HT1080 (cell line): ENCODE measurements at regions not wholly inside any gene's neighbourhood (a gene's known extent, or its start where the extent isn't known, plus 50 kb on each side); places are given as distances from the start of the nearest gene placed in this dataset.
"Not testable (repeated sequence)": the region's sequence is repeated elsewhere in the genome, so short reads cannot be mapped to it uniquely, and the experiment has no call there.

Source experiments
- DNase-seq: peaks from one replicate; pipeline ENCODE4 v3.0.0-alpha.2; 2015; ENCODE audit warnings: low read depth

DNA sequence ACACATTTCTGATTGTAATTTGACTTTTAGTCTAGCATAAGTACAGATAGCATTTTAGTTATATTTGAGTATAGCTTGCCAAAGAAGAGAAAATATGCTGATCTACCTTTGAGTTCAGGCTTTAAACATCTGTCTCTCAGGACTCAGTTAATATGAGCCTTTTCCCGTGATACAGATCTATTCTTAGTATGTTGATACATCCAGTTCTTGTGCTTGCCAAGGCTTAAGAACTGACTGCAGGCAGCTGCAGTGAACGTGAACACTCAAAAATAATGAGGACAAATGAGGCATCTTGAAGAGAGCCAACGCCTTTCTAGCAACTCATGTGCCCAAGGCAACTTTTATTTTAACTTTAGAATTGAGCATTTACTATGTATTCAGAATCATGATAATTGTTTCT, 325.5 kb downstream of the SI start:
- DNase-seq: no peak

- DNase-seq: peak; percentile 18
These were observed 329.7 kb downstream of the SI start for GRCh38 chr3:164748626-164749025.

DNA sequence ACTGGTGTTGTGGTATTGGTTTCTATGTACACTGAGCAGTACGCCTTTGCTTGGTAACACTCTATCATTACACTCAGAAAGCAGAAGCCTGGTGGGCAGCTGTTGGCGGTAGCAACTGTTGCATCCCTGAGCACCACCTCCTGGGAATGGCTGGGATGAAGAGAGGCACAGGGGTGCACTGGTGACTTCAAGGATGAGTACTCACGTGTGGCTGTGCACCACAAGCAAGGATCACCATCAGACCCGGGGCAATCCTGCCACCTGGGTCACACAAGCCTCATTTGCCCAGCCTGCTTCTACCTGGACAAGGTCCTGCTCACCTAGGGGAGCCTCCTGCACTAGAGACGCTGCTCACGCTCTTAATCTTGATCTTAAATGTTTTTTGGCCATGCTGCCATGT, 336.4 kb downstream of the SI start:
- no peak for DNase-seq

DNA sequence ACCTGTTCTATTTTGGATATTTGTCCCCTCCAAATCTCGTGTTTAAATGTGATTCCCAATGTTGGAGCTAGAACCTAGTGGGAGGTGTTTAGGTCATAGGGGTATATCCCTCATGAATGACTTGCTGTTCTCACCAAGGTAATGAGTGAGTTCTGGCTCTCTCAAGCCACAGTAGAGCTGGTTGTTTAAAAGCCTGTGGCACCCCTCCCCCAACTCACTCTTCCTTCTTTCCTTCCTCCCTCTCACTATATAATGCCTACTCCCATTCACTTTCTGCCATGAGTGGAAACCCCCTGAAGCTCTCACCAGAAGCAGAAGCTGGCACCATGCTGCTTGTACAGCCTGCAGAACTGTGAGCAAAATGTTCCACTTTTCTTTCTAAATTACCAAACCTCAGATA, 341.1 kb downstream of the SI start:
- DNase-seq: no peak

- DNase-seq: no peak
These were observed 346.1 kb downstream of the SI start for GRCh38 chr3:164732166-164732565.

GRCh38 chr3:164730815-164731360, 347.4 kb downstream of the SI start:
- DNase-seq: no peak

- peak; percentile 26 for DNase-seq
These were observed 354.9 kb downstream of the SI start for GRCh38 chr3:164723396-164723795.

DNA sequence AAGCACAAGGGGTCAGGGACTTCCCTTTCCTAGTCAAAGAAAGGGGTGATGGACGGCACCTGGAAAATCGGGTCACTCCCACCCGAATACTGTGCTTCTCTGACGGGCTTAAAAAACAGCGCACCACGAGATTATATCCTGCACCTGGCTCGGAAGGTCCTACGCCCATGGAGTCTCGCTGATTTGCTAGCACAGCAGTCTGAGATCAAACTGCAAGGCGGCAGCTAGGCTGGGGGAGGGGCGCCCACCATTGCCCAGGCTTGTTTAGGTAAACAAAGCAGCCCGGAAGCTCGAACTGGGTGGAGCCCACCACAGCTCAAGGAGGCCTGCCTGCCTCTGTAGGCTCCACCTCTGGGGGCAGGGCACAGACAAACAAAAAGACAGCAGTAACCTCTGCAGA, 375.5 kb downstream of the SI start:
- DNase-seq: not testable (repeated sequence)

GRCh38 chr3:164687902-164688301, 390.4 kb downstream of the SI start:
- DNase-seq: no peak

- no peak for DNase-seq
These were observed 391.1 kb downstream of the SI start for GRCh38 chr3:164687211-164687610.

GRCh38 chr3:164683489-164683888, 394.8 kb downstream of the SI start:
- DNase-seq: no peak

DNA sequence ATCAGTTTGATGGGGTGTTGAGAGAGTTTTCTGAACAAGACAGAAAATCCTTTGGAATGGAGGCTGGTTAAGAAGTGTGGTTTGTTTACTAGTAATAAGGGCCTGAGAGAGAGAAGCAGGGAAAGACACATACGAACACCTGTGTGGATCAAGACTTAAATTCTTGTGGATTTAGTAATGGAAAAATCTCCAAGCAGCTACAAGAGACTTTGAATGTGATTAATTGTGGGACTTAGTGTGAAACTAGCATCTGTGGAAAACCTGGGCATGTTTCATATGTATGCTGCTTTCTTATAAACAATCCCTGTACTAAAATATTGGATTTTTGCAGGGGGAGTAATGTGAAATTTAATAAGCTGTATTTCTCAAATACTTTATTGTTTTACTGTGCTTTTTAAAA, 399.1 kb downstream of the SI start:
- DNase-seq: no peak

DNA sequence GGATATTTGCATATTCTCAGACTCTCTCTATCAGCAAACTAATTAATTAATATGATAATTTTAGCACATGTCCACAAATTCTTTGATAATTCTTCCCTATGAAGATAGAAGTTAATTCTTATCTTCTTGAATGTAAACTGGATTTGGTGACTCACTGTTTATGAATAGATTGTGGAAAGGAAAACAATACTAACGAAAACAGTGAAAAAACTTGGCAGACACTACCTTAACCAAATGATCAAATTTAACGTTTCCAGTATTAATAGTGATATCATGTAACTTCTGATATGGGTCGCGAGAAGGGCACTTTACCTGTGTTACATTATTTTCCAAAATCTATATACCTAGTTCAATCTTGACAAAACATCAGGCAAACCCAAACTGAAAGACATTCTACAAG, 401.0 kb downstream of the SI start:
- DNase-seq: no peak

DNA sequence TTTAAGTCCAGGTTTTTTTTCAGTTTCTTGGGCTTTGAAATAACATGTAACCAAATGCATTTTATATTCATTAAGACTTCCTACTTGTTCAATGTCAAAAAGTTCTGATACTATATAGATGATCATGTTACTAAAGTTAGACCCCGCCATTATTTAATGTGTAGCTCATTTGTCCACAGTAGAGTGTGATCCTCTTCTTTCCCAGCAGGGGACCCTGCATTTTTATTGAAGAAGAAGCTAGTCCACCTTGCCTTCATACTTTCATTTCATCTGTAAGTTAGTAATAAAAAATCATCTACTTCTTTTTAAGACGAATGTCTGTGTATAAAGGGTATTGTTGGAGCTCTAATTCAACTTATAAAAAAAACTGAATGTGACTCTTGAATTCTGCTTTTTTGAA, 404.6 kb downstream of the SI start:
- DNase-seq: no peak

DNA sequence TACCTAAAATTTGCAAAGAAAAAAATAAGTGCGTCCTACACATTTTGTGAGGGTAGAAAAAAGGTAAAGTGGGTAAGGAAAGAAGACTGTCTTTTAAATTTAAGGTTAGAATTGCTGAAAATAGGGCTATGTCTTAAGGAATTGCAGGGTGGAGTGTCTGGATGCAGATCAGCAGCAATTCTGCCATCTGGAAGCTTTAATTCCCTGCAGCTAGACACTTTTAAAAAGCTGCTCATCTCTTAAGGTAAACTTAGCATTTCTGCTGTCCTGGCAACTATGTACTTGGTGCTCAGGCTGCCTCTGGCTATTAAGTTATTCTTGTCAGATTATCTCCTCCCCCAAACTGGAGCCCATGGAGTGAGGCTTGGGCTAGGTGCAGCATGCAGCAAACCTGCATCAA, 420.2 kb downstream of the SI start:
- DNase-seq: no peak

DNA sequence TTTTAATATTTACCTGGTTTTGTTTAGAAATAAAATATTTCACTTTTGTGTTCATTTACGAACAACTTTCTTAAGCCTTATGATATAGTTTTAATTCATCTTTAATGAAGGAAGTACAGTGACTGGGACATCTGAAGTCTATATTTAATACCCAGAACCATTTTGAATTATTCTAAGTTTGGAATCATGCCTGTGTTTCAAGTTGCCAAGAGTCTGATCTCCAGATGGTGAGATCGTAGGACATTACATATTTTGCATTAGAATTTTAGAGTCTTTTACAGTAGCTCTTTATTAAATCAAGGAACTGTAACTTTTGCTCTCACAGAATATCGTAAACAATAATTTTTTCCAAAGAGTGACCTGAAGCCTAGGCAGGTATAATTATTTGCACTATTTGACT, 420.7 kb downstream of the SI start:
- DNase-seq: no peak

DNA sequence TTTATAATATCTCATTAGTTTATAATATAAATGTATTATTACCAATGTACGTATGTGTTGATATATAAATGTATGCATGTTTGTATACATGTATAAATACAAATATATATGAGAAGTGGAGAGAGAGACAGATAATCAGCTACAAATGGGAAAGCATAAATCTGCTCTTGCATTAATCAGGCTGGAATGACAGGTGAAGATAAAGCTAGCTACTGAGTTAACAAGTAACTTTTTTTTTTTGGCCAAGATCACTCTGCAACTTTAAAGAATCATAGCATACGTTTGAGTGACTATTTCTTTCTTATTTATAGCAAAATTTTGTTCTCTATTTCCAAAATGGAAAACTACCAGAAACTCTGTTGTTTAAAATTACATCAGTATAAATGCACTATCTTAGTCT, 422.8 kb downstream of the SI start:
- no peak for DNase-seq

GRCh38 chr3:164641071-164641470, 437.2 kb downstream of the SI start:
- DNase-seq: no peak

GRCh38 chr3:164640591-164640990, 437.7 kb downstream of the SI start:
- no peak for DNase-seq

GRCh38 chr3:164620956-164621355, 457.3 kb downstream of the SI start:
- DNase-seq: no peak

DNA sequence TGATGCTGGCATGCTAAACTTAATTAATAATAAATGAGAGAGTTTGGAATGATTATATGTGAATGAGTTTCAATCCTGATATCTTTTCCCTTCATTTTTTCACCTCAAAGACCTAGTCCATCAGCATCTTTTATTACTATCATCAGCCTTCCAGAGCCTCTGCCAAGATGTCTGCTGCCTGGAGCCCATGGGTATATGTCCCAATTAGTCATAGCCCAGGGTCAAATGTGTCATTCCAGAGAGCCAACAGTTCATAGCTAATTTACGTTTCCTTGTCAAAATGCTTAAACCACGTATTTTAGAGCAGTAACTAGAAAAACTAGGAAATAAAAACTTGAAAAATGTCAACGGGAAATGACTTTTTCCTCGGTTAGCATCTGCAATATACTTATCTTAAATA, 457.9 kb downstream of the SI start:
- DNase-seq: peak; percentile 34

DNA sequence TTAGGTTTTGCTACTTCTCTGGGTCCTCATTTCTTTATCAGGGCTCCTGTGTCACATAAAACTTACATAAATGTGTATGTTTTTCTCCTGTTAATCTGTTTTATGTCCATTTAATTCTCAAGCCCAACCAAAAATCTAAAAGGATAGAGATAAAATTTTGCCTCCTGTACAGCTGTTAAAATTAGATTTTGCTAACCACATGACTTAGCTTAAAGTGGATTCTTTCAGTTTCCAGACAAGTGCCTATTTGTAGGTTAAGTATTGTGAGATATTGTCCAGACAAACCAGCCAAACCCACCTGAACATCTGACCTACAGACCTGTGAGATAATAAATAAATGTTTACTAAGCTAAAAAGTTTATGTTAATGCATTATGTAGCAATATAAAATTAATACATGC, 465.5 kb downstream of the SI start:
- no peak for DNase-seq

GRCh38 chr3:164608554-164609276, 469.6 kb downstream of the SI start:
- DNase-seq: peak; percentile 24

DNA sequence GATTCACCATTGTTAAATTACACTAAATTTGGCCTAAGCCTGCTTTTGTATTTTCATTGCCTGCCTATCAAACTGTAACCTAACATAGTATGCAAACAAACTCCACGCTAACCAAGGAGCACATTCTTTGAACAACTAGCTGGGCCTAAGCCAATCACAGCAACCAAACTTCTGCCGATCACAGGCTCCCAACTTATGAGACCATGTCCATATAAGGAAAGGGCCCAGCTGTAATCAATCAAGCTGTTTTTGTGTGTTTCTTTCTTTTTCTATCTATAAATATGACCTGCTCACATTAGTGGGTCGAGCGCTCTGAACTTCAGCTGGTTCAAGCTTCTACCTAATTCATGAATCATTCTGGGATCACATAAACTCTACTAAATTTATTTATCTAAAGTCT, 473.6 kb downstream of the SI start:
- DNase-seq: no peak
